Medulla oblongata (tissue), 1 donor: ENCODE measurements at regions not wholly inside any gene's neighbourhood (a gene's known extent, or its start where the extent isn't known, plus 50 kb on each side); places are given as distances from the start of the nearest gene placed in this dataset.

Source experiments
- DNase-seq: peaks from one replicate; pipeline ENCODE4 v3.0.0-alpha.2; 2015; ENCODE audit errors: extremely low spot score

DNA sequence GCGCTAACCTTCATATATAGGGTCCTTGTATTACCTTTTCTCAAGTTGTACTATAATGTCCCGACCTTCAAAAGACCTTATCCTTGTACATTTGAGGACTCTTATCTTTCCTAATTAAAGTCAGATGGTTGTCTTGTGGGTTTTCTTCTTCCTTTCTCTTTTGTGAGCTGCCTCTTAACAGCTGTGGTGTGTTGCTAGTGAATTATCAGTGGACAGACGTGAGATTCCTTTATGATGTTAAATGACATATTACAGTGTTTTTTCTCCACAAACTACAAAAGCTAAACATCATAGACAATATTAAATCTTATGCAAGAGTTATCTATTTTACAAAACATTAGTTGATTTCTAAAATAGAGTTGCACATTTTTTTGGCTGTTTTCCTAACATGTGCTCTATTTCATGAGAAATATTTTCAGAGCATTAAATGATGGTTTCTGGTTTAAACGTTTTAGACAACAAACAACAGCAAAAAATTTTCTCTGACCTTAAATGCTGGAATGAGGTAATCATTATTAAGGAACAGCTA, 272.2 kb upstream of the NPVF start:
- no peak for DNase-seq

DNA sequence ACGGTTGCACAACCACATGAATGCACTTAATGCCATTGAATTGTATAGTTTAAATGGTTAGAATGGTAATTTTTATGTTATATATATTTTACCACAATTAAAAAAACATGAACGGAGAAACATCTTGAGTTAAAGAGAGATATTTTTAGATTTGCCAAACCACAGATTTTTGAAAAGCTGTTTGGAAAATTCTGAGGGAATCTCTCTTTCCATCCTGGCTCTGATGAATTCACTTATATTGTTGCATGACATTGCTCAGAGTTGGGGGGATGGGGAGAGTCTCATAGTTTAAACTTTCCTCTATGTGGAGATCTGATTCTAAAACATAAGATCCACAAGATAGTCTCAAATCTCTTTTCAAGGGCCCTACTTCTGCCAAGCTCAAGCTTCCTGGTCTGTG, 275.0 kb upstream of the NPVF start:
- DNase-seq: no peak

DNA sequence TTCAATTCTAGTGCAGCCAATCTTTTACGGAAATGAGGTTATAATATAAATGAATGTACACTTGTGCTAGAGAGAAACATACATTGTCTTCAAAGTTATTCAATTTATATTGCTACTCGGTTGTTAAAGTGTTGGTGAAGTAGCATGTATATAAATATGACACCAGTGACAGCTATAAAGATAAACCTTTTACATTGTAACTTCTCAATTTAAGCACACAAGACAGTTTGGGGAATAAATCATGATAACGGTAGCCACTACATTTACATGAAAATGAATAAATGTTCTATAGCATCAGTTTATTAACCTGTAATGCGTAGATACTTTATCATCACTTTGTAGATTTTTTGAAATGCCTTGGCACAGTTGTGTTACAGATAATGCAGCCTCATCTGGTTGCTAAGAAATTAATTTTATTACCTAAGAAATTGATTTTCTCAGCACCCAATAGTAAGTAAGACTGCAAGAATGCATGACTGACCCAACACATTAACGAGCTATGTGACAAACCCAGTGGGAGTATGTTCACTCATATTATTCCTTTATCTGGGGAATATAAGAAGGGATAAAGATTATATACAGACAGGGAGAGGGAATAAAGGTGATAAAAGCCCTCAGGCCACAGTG, 283.9 kb upstream of the NPVF start:
- no peak for DNase-seq

DNA sequence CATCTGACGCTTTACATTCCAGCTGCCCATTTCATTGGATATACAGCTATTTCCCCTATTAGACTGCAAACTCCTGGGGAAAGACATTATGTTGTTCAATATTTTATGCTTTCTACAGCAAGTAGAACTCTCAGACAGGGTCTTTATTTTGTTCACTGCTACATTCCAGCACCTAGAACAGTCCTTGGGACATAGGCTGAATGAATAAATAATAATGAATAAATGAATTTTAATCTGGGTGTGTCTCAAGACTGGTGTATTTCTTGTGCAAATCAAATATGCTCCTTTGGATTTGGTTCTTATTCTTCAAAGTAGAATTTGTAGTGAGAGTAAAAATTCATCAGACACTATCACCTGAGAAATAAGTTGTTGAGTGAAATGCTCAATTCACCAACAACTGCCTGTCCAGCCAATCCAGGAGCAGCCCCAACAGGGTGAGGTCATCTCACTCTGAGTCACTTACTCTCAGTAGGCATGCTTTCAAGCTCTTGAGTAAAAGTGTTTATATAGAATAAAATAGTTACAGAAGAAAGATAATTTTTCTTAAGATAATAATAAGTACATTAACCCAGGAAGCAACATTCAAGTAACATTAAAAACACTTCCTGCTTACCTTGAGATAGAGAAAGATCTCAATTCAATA, 287.5 kb upstream of the NPVF start:
- no peak for DNase-seq

DNA sequence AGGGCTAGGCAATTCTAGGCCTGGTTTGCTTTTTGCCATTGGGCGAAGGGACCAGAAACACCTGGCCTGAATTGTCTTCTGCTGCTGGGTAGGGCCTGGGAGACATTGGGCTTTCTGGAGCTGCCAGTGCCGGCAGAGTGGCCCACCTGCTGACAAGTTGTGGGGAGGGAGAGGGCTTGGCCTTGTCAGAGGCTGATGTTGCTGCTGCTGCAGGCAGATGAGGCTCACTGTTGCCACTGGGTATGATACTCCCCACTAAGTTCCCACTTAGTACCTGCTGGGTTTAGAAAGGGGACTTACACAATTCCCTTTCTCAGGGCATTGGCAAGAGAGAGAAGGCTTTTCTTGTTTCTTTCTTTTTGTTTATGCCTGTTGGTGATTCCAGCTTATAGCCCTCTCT, 289.6 kb upstream of the NPVF start:
- DNase-seq: no peak

DNA sequence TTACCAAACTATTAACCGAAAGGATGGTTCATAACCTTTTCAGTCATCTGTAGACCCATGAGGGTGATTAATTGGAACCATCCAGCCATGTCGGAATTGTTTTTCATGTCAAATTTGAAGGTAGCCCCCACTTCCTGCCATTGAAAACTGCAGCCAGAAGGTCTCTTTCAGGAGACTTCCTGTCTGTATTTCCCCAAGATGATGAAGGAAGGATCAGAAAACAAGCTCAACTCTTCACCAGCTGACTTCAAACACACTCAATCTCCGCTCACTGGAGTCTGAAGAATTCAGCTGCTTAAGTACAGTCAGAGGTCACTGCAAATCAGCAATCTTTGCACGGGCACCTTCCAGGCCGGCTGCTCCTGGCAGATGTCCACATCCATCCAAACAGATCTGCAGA, 291.7 kb upstream of the NPVF start:
- no peak for DNase-seq

DNA sequence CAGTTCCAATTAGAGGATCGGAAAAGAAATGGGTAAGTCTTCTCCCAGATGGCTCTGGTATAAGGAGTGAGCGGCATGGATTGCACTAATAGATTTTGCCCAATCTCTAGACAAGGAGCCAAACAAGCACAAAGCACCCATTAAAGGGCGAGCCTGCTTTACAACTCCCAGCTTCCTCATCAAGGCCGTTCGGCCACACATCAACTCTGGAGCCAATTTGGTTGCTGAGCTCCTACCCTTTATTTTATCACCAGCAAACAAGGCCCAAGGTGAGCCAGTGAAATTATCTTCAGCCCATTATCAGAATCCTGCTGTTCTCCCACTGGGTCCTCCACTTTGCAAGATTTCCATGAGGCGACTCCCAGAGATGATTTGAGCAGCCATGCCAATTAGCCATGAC, 292.2 kb upstream of the NPVF start:
- no peak for DNase-seq

DNA sequence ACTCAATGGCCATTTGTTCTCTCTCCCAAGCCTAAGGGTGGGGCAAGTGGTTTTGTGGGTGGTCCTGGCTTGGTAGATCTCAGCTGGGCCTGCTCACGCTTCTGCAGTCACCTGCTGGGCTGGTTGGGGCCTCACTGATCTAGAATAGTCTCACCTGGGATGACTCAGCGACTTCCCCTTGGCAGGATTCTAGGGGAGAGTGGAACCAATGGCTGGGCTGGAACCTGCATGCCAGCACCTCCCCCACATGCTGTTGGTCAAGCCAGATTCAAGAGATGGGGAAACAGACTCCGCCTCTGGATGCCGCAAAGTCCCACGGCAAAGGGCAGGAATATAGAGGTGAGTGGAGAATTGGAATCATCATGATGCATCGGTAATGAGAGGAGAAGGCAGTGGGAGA, 292.9 kb upstream of the NPVF start:
- DNase-seq: no peak

DNA sequence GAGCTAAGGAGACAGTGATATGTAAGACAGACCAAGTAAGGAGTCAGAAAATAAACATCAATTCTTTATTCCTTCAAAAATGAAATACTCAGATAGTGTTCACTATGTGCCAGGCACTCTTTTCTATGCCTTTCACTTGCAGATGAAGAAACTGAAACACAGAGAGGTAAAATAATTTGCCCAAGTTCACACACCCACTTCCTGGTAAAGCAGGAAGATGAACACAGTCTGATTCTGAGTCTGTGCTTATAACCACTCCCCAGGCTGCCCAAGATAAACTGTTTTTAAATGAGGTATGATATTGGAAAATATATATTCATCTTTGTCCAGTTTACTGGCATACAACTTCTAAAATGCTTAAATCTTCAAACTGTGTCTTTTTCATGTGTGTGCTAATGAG, 294.4 kb upstream of the NPVF start:
- DNase-seq: no peak

DNA sequence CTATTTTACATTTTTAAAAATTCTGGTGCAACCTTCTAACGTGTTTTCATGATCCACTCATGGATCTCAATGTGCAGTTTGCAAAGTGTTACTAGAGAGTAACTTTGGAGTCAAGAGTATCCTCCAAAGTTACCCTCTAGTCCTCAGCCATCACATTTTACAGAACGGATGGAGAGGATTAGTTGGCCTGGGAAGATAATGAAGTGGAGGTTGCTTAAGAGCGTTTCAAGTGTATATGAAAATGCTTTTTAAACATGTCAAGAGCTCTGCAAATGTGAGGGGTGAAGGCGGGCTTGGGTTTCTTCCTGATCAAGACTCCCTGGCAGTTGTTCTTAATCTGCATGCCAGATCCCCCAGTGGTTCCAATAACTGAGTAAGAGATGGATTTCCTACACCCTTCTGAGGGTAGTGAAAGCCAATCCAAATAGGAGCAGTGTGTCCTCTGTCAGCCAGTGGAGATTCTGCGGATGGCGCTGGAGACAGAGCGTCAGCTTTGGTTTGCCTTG, 299.4 kb upstream of the NPVF start:
- DNase-seq: no peak

DNA sequence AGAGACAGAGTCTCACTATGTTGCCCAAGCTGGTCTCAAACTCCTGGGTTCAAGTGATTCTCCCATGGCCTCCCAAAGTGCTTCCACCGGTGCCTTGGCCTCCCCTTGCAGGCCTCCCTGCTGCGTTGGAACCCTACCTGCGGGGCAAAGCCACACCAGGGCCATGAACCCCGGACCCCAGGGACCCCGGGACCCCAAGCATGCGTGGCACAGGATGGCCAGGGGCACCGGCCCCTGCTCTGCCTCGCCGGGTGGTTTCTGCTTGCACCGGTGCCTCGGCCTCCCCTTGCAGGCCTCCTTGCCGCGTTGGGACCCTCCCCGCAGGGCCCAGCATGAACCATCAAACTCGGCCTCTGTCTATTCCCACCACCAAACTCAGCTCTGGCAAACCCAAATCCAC, 301.0 kb upstream of the NPVF start:
- no peak for DNase-seq

DNA sequence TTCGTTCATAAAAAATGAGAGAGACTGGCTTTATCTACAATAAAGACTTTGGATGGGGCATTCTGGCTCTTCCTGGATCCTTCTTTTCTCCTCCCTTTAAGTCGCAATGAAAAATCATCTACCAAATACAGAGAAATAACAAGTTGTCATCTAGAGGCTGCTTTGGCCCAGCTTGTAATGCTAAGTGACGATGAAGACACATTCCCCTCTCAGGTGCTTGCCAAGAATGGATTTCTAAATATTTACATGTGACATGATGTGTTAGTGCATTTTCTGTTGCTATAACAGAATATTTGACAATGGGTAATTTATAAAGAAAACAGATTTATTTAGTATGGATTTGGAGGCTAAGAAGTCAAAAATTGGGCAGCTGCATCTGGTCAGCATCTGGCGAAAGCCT, 308.6 kb upstream of the NPVF start:
- no peak for DNase-seq

DNA sequence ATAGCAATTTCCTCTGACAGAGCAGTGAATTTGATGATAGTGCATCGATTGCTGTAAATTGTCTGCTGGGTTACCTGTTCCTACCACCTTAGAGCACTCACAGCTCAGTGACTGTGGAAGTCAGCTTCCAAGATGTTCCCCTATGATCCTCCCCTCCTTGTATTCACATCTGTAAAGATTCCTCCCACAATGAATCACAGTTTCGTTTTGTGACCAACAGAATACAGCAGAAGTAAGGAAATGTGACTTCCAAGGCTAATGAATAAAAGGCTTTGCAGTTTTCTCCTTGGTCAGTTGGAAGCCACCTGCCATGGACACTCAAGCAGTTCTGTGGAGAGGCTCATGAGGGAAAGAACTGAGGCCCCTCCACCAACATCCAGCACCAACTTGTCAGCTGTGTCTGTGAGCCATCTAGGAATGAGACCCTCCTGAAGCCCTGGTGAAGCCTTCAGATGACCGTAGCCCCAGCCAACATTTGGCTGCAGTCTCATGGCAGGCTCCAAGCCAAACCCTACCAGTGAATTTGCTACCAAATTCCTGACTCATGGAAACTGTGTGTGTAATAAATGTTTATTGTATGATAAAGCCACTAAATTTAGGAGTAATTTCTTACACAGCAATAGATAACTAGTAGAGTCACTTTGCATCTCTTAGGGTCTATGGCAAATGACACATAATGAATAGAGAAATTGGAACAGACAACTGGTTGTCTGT, 309.5 kb upstream of the NPVF start:
- DNase-seq: no peak

DNA sequence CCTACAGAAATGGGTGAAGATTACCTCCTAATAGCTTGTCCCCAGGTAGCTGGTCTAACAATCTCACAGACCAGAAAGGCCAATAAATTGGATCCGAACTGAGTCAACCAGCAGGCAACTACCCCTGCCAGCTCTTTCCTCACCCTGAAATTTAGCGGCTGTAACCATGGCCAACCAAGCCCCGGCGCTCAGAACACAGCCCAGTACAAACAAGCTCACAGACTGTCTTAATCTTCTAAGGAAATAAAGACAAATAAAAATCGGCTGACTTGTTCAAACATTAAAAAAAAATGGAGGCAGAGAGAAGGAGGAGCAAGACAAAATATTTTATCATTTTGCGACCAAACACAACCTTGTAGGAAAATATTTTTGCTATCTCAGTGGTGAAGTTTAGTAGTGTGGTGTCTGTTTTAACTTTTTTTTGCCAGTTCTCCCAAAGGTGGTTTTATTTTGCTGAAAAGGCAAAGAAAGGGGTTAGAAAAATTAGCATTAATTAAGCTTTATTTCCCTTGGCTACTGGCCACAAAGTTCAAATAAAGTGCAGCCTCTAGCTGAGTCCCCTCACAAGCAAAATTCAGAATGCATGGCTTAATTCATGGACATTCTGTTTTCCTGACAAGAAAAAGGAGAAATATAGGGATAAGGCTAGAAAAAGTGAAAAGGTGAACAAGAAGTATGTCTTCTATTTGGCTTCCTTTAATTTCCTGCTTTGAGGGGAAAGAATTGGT, 313.0 kb upstream of the NPVF start:
- DNase-seq: no peak

DNA sequence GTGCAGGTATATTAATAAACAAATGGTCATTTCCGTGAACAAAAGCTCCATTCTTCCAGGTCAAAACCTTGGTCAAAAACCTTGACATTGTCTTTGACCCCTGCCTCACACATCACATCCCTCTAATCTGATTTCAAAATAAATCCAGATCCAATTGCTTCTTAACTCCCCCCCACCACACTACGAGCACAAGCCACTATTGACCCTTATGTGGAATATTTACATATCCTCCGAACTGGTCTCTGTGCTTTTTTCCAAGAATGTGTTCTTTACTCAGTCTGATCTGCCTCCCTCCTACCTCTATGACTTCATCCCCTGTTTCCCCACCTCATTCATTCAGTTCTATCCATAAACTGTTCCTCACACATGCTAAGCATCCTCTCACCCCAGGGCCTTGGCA, 313.6 kb upstream of the NPVF start:
- no peak for DNase-seq

DNA sequence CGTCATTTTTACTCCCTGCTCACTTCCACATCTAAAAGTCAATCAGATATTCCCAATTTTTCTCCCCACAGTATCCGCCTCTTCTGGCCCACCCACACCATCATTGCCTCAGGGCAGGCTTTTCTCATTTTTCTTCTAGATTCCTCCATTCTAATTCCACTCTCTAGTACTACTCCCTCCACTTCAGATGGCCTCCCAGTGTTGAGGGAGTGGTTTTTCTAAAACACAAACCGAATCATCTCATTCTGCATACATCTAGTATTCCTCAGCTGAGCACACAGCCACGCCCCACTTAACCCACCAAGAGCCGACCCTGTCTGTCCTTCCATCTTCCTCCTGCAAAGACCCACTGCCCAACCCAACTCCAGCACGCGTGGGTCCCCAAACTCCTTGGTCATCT, 314.9 kb upstream of the NPVF start:
- DNase-seq: no peak

DNA sequence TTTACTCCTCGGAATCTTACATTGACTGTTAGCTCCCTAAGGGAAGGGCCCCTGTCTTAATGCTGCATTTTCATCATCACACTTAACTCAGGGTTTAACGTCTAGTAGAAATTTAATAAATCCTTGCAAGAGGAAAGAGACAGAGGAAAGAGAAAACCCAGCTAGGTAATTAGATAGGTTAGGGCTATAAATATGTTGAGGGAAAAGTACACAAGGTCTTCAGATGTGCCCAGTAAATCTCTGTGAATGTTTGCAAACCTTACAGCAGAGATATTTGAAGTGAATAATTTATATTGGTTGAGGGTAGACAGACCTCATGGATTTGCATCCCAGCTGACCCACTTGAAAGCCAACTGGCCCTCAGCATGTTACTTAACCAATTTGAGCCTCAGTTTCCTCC, 315.5 kb upstream of the NPVF start:
- DNase-seq: no peak

DNA sequence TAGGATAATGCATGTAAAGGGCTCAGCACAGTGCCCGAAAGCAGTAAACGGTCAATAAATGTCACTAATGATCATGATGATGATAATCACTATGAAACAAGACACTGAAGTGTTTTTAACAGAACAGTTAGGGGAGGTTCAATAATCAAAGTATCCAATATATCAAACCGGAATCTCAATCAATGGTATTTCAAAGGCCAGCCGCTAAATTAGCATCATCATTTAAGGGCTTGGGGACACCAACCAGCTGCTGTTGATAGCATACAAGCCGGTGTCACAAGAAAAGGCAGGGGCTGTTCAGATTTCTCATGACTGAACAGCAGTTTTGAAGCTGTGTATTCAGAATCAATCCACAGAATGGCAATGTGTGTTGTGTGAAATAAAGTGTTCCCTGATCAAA, 316.0 kb upstream of the NPVF start:
- no peak for DNase-seq

DNA sequence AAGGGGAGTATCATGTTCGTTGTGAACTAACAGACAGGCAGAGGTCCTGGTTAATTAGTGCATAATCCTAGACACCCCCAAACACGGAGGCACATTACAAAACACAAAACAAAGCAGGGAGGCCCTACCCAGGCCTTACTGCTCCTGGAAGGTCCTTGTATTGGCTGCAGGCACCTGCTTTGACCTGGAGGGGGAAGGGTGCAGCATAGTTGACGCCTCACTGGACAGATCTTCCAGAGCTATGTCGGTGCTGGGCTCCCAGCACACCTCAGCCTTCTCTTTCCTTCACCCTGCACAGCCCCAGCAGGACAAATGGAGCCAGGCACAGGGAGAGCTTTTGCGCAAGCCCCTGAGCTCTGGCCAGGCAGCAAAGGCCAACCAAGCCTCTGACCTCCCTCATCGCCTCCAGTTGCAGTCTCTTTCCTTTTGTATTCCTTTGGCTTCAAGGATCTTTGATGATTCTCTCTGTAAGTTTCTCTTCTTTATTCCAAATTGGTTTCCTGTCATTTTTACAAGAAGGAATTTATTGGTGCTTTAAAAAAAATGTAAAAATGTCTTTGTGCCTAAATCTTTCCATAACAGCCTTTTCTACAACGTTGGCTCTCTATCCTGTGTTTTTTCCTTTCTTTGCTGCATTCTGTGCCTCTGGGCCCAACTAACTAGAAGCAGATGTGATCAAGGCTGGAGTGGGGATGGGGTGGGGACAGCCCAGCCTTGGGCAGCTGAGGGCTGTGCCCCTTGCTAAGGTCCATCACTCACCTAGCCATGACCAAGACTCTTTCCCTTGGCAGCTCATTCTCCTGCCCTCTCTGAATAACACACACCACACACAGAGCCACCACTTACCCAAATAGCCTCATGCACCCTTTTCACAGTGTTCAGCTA, 317.1 kb upstream of the NPVF start:
- DNase-seq: no peak

DNA sequence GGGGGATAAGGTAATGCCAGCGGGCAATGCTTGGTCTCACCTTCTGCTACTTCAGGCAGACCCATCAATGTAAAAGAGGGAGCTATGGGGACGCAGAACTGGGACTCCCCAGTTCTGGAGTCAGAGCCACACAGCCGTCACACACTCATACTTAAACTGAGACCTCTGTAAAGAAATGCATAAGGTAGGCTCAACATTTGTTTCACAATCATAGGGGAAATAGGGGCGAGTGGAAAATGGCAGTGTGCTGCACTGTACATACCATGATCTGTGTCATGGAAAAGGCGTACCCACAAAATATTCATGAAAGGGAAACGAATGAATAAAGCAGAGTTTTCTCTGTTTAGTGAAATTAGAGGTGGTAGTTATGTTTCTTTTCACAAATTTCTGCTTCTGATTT, 318.0 kb upstream of the NPVF start:
- DNase-seq: no peak

DNA sequence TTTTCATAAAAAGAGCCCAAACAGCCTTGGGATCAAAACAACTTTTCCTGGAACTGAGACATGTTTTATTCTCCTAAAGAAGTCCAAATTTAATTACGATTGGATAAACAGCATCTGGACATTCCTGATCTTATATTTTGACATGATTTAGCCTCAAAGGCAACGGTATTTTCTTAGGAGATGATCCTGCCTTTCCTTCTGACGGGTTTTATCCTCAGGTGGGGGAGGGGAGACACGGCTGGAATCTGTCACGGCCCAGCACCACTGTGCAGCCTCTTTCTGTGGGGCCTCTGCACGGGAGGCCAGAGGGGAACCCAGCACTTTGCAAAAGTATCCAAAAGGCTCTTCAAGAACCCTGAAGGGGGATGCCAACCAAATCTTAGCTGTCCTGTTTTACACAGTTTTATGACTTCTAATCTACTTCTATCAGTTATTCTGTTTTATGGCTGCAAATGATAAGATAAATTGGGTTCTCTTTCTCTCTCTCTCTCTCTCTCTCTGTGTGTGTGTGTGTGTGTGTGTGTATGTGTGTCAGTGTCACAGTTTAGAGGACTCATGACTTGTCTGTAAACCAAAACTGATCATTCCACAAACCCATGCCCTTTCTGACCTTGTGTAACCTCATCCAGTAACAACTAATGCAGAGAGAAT, 321.1 kb upstream of the NPVF start:
- no peak for DNase-seq
